Upper lobe of left lung (tissue), 6 donors: ENCODE measurements at regions not wholly inside any gene's neighbourhood (a gene's known extent, or its start where the extent isn't known, plus 50 kb on each side); places are given as distances from the start of the nearest gene placed in this dataset.

Experiments used
- ATAC-seq, 2 donors: fragments of 200-7000 bp; cut with Tn5 transposase; one replicate each; pipeline ENCODE4 v1.9.1; 2022; ENCODE audit warnings: mild to moderate bottlenecking in 2 of 2, moderate library complexity in 2 of 2; ENCODE audit not compliant: low FRiP score in 2 of 2
- DNase-seq, 2 donors: peaks; one replicate each; pipeline ENCODE4 v3.0.0-alpha.2; 2019 to 2020
- H3K27ac ChIP-seq, 4 donors: fragments of 200-600 bp; sonication (generic); one replicate each; pipeline ENCODE4 v1.5.1; 2016 to 2019
- H3K27me3 ChIP-seq, 4 donors: fragments of 200-600 bp; sonication (generic); one replicate each; pipeline ENCODE4 v1.5.1; 2017 to 2019
- H3K36me3 ChIP-seq, 4 donors: fragments of 200-600 bp; sonication (generic); one replicate each; pipeline ENCODE4 v1.5.1; 2016 to 2019
- H3K4me1 ChIP-seq, 4 donors: fragments of 200-600 bp; sonication (generic); one replicate each; pipeline ENCODE4 v1.5.1; 2018 to 2019
- H3K4me3 ChIP-seq, 4 donors: fragments of 200-600 bp; sonication (generic); one replicate each; pipeline ENCODE4 v1.5.1; 2017 to 2019; ENCODE audit warnings: mild to moderate bottlenecking in 2 of 4, moderate library complexity in 1 of 4
- H3K9me3 ChIP-seq, 4 donors: fragments of 200-600 bp; sonication (generic); one replicate each; pipeline ENCODE4 v1.5.1; 2018 to 2019
- CTCF ChIP-seq, 6 experiments: fragments of 450-650 bp in 4 of 6; fragments of 200-600 bp in 2 of 6; sonication (generic) in 2 of 6; IDR thresholded peaks; one replicate each; pipeline ENCODE4 v1.5.1; 2016 to 2019; ENCODE audit warnings: antibody characterized with exemption in 6 of 6
- EP300 ChIP-seq, 4 donors: sonication (generic); formaldehyde crosslinking; IDR thresholded peaks; one replicate each; pipeline ENCODE4 v1.5.1; 2017; ENCODE audit warnings: antibody characterized with exemption in 4 of 4, control low read depth in 2 of 4
- POLR2A ChIP-seq, 4 donors: fragments of 450-650 bp; IDR thresholded peaks; one replicate each; pipeline ENCODE4 v1.5.1; 2016 to 2017; ENCODE audit warnings: antibody characterized with exemption in 4 of 4, mild to moderate bottlenecking in 2 of 4
- POLR2AphosphoS5 ChIP-seq, 2 donors: sonication (generic); formaldehyde crosslinking; IDR thresholded peaks; one replicate each; pipeline ENCODE4 v1.5.1; 2017; ENCODE audit warnings: antibody characterized with exemption in 2 of 2
- WGBS, 2 donors: methylation state at CpG; one replicate each; pipeline ENCODE4 v1.1.5; 2017 to 2018; 5-methylcytosine and 5-hydroxymethylcytosine counted together
- donor health status: DM: no; HTN: no; CAD: no; lungs with moderate emphysema.
- donor health status: DM: no; HTN: yes; CAD: no; lungs with severe emphysema.

- DNase-seq, result no peak
- Histone ChIP-seq H3K4me1 (no peaks in the 10 kb centered on the region), H3K9me3 (no peaks in the 10 kb centered on the region), H3K36me3 (no peaks in the 10 kb centered on the region), H3K27ac (no peak overlapping the region), H3K27me3 (no peaks in the 10 kb centered on the region), H3K4me3 (no peak overlapping the region)
- 83 to 86% methylated on average over 7 of the region's 7 CpGs for WGBS, 2 donors
- TF ChIP-seq EP300 (IDR thresholded peaks at IDR 0.05) (no peak), POLR2AphosphoS5 (IDR thresholded peaks at IDR 0.05) (no peak), CTCF (IDR thresholded peaks at IDR 0.05) (no peak), POLR2A (IDR thresholded peaks at IDR 0.05) (no peak)
- no peak for ATAC-seq
These were observed 1131.0 kb downstream of the BCL11B start for GRCh38 chr14:98140862-98141530.

GRCh38 chr14:98143566-98143965 lies 1128.4 kb downstream of the BCL11B start:
- H3K27ac ChIP-seq, result no peak overlapping the region
- H3K4me1 ChIP-seq, result no peaks in the 10 kb centered on the region

GRCh38 chr14:98144964-98145363 lies 1127.0 kb downstream of the BCL11B start:
- Histone ChIP-seq H3K4me1 (no peaks in the 10 kb centered on the region), H3K4me3 (no peak overlapping the region), H3K36me3 (no peaks in the 10 kb centered on the region), H3K9me3 (no peaks in the 10 kb centered on the region), H3K27ac (no peak overlapping the region), H3K27me3 (no peaks in the 10 kb centered on the region)
- ATAC-seq (no peak), DNase-seq (no peak)
- 81 to 89% methylated on average over 5 of the region's 5 CpGs for WGBS, 2 donors
- TF ChIP-seq POLR2A (IDR thresholded peaks at IDR 0.05) (no peak), POLR2AphosphoS5 (IDR thresholded peaks at IDR 0.05) (no peak), CTCF (IDR thresholded peaks at IDR 0.05) (no peak), EP300 (IDR thresholded peaks at IDR 0.05) (no peak)

More at GRCh38 chr14:98143566-98143965, 1128.4 kb downstream of the BCL11B start:
- TF ChIP-seq CTCF (IDR thresholded peaks at IDR 0.05) (no peak), POLR2AphosphoS5 (IDR thresholded peaks at IDR 0.05) (no peak), EP300 (IDR thresholded peaks at IDR 0.05) (no peak), POLR2A (IDR thresholded peaks at IDR 0.05) (no peak)
- Histone ChIP-seq H3K36me3 (no peaks in the 10 kb centered on the region), H3K27me3 (no peaks in the 10 kb centered on the region), H3K4me3 (no peak overlapping the region), H3K9me3 (no peaks in the 10 kb centered on the region)
- DNase-seq, result no peak
- no peak for ATAC-seq
- 69 to 78% methylated on average over 1 of the region's 1 CpG for WGBS, 2 donors

- Histone ChIP-seq H3K4me1 (no peaks in the 10 kb centered on the region), H3K36me3 (no peaks in the 10 kb centered on the region), H3K27me3 (no peaks in the 10 kb centered on the region), H3K9me3 (no peaks in the 10 kb centered on the region), H3K4me3 (no peak overlapping the region), H3K27ac (no peak overlapping the region)
- WGBS, 2 donors, result 84 to 88% methylated on average over 5 of the region's 5 CpGs
- DNase-seq, result no peak
- no peak for ATAC-seq
- TF ChIP-seq POLR2A (IDR thresholded peaks at IDR 0.05), result no peak
- TF ChIP-seq EP300 (IDR thresholded peaks at IDR 0.05), result no peak
- TF ChIP-seq CTCF (IDR thresholded peaks at IDR 0.05), result no peak
- TF ChIP-seq POLR2AphosphoS5 (IDR thresholded peaks at IDR 0.05), result no peak
These were observed 1125.6 kb downstream of the BCL11B start for GRCh38 chr14:98146416-98146815.

GRCh38 chr14:98154254-98154653 lies 1117.7 kb downstream of the BCL11B start:
- no peaks in the 10 kb centered on the region for H3K27me3 ChIP-seq
- H3K27ac ChIP-seq, result no peak overlapping the region
- no peaks in the 10 kb centered on the region for H3K4me1 ChIP-seq
- TF ChIP-seq EP300 (IDR thresholded peaks at IDR 0.05) (no peak), POLR2A (IDR thresholded peaks at IDR 0.05) (no peak), CTCF (IDR thresholded peaks at IDR 0.05) (no peak), POLR2AphosphoS5 (IDR thresholded peaks at IDR 0.05) (no peak)
- 95 to 99% methylated on average over 4 of the region's 4 CpGs for WGBS, 2 donors
- H3K9me3 ChIP-seq, result no peaks in the 10 kb centered on the region
- no peaks in the 10 kb centered on the region for H3K36me3 ChIP-seq
- ATAC-seq (no peak), DNase-seq (no peak)
- H3K4me3 ChIP-seq, result no peak overlapping the region
